K562 (cell line): ENCODE measurements at regions not wholly inside any gene's neighbourhood (a gene's known extent, or its start where the extent isn't known, plus 50 kb on each side); places are given as distances from the start of the nearest gene placed in this dataset.

Experiments
- ATAC-seq: fragments of 200-7000 bp; cut with Tn5 transposase; 3 replicates; pipeline ENCODE4 v1.9.1; 2020; ENCODE audit warnings: moderate library complexity
- BruUV-seq: library from RNA; stranded (reverse); fragments of 400-500 nt; replicated peaks from 2 replicates; lab custom pipeline; 2021; lab: Mats Ljungman, UMichigan
- CTCF ChIA-PET: fragments of 300-600 bp; formaldehyde crosslinking; extraction: SDS; loops from one replicate; lab custom pipeline; 2021; ENCODE audit warnings: low intra/inter-chr PET ratio; lab: Yijun Ruan, JAX
- POLR2A ChIA-PET: fragments of 300-600, 350-650 bp; sonication (Branson Sonifier 250); formaldehyde crosslinking; extraction: SDS; loops from one replicate; lab custom pipeline; 2021; ENCODE audit warnings: antibody characterized with exemption, inconsistent platforms; lab: Yijun Ruan, JAX
- DNase-seq, 4 experiments: peaks; one replicate each; pipeline versions ENCODE4 v3.0.0 to v3.0.0-alpha.2; 2011 to 2018; ENCODE audit warnings: low spot score in 3 of 4, mixed read lengths in 3 of 4; ENCODE audit errors: extremely low read depth in 1 of 4
- FAIRE-seq: peaks from 2 replicates; lab custom pipeline; 2011; peaks lifted over from hg19 to GRCh38; lab: Jason Lieb, UNC
- H2AFZ ChIP-seq: 2 replicates; pipeline ENCODE4 v1.6.0; 2011; ENCODE audit warnings: low read depth, low read length, control low read depth, inconsistent platforms
- H3K27ac ChIP-seq: fragments of 200-600 bp; 3 replicates; pipeline ENCODE4 v1.8.0; 2011; ENCODE audit warnings: low read depth, mild to moderate bottlenecking, control low read depth, inconsistent platforms, low read length, moderate library complexity, mixed read lengths; ENCODE audit errors: extremely low read depth
- H3K27me3 ChIP-seq, 2 experiments: fragments of 300-600 bp in 1 of 2; 2 replicates in 1 of 2; 3 replicates in 1 of 2; pipeline versions ENCODE4 v1.6.0 to v1.8.0; 2011; ENCODE audit warnings: inconsistent platforms in 2 of 2, low read length in 2 of 2, mild to moderate bottlenecking in 1 of 2, mixed read lengths in 1 of 2, moderate library complexity in 1 of 2; ENCODE audit not compliant: control insufficient read depth in 2 of 2, insufficient read depth in 2 of 2
- H3K36me3 ChIP-seq: fragments of 300-600 bp; 3 replicates; pipeline ENCODE4 v1.8.0; 2011; ENCODE audit warnings: mild to moderate bottlenecking, low read length, inconsistent platforms; ENCODE audit not compliant: control insufficient read depth, insufficient read depth
- H3K4me1 ChIP-seq, 2 experiments: fragments of 200-600 bp in 1 of 2; replicated peaks in 1 of 2; 2 replicates in 1 of 2; 3 replicates in 1 of 2; pipeline versions ENCODE4 v1.5.1 to v1.8.0; 2011; ENCODE audit warnings: inconsistent platforms in 2 of 2, low read length in 2 of 2, mild to moderate bottlenecking in 1 of 2, mixed read lengths in 1 of 2, moderate library complexity in 1 of 2; ENCODE audit not compliant: control insufficient read depth in 2 of 2, insufficient read depth in 2 of 2
- H3K4me2 ChIP-seq: 2 replicates; pipeline ENCODE4 v1.6.1; 2011; ENCODE audit warnings: low read length, control low read depth, inconsistent platforms, mixed read lengths; ENCODE audit not compliant: insufficient read depth
- H3K4me3 ChIP-seq: fragments of 200-600 bp; sonication (generic), shearing (Covaris generic); 2 replicates; pipeline ENCODE4 v1.5.1; 2016; ENCODE audit warnings: control low read depth, inconsistent platforms
- H3K79me2 ChIP-seq: fragments of 200-600 bp; 3 replicates; pipeline ENCODE4 v1.8.0; 2011; ENCODE audit warnings: low read length, inconsistent platforms; ENCODE audit not compliant: control insufficient read depth, insufficient read depth
- H3K9ac ChIP-seq, 2 experiments: 2 replicates each; pipeline versions ENCODE4 v1.6.0 to v1.6.1; 2011; ENCODE audit warnings: low read depth in 2 of 2, low read length in 2 of 2, control low read depth in 1 of 2, inconsistent platforms in 1 of 2, mild to moderate bottlenecking in 1 of 2, mixed read lengths in 1 of 2; ENCODE audit not compliant: insufficient read depth in 1 of 2
- H3K9me1 ChIP-seq: one replicate; pipeline ENCODE4 v1.6.0; 2011; ENCODE audit warnings: inconsistent platforms, mild to moderate bottlenecking, low read length, moderate library complexity; ENCODE audit not compliant: control insufficient read depth, insufficient read depth
- H3K9me3 ChIP-seq: replicated peaks from 2 replicates; pipeline ENCODE4 v1.5.1; 2011; ENCODE audit warnings: low read depth, low read length, inconsistent platforms; ENCODE audit not compliant: control insufficient read depth, insufficient read depth
- H4K20me1 ChIP-seq: replicated peaks from 2 replicates; pipeline ENCODE4 v1.6.1; 2011; ENCODE audit warnings: low read length, inconsistent platforms, mixed read lengths; ENCODE audit not compliant: control insufficient read depth, insufficient read depth
- E2F8 ChIP-seq: fragments of 450-650 bp; IDR thresholded peaks from 2 replicates; pipeline ENCODE4 v1.7.1; 2018; ENCODE audit warnings: mild to moderate bottlenecking, low read depth; ENCODE audit not compliant: partially characterized antibody
- ESRRB ChIP-seq: fragments of 250-450 bp; sonication (Bioruptor Pico); IDR thresholded peaks from 2 replicates; pipeline ENCODE4 v1.5.0; 2020; ENCODE audit warnings: mild to moderate bottlenecking, moderate library complexity, borderline replicate concordance
- HNRNPK ChIP-seq: fragments of 200-400 bp; formaldehyde crosslinking; IDR thresholded peaks from one replicate; pipeline ENCODE4 v1.6.1; 2018; ENCODE audit warnings: mild to moderate bottlenecking, low read depth, low read length; ENCODE audit not compliant: poor library complexity, severe bottlenecking
- KLF10 ChIP-seq: fragments of 250-450 bp; sonication (Bioruptor Pico); IDR thresholded peaks from 2 replicates; pipeline ENCODE4 v1.6.1; 2021; ENCODE audit warnings: matching md5 sums
- MXD1 ChIP-seq: fragments of 250-450 bp; sonication (Bioruptor Pico); IDR thresholded peaks from 2 replicates; pipeline ENCODE4 v1.8.0; 2021; ENCODE audit warnings: borderline replicate concordance, mild to moderate bottlenecking, moderate library complexity; ENCODE audit not compliant: poor library complexity, severe bottlenecking
- NR4A1 ChIP-seq, 2 experiments: fragments of 250-450 bp in 1 of 2; fragments of 450-650 bp in 1 of 2; sonication (Bioruptor Pico) in 1 of 2; IDR thresholded peaks; 2 replicates each; pipeline versions ENCODE4 v1.4.0 to v1.6.1; 2016 to 2020; ENCODE audit warnings: mild to moderate bottlenecking in 2 of 2, missing compliant biosample characterization in 1 of 2, missing genetic modification characterization in 1 of 2, moderate library complexity in 1 of 2
- SMAD3 ChIP-seq: fragments of 450-650 bp; formaldehyde crosslinking; conservative IDR thresholded peaks from 2 replicates; pipeline ENCODE4 v1.4.0; 2020; ENCODE audit warnings: mild to moderate bottlenecking
- TAL1 ChIP-seq: fragments of 450-650 bp; IDR thresholded peaks from 2 replicates; pipeline ENCODE4 v1.6.1; 2016; ENCODE audit warnings: mild to moderate bottlenecking
- WGBS: fragments of 100-300 bp; shearing (Covaris generic); methylation state at CpG from one replicate; pipeline ENCODE4 v1.1.6; 2016; ENCODE audit warnings: low coverage, mixed read lengths; ENCODE audit not compliant: insufficient coverage; ENCODE audit errors: missing lambda C conversion rate; 5-methylcytosine and 5-hydroxymethylcytosine counted together
- in situ Hi-C: fragments of 300-500 bp; cut with MboI; formaldehyde crosslinking; loops from 4 replicates; pipeline ENCODE4 v1.15.0; 2018; ENCODE audit warnings: inconsistent platforms, mixed read lengths
- intact Hi-C: fragments of 100-400 bp; cut with micrococcal nuclease; formaldehyde crosslinking; loops from 2 replicates; pipeline ENCODE4 v1.14.2; 2022
- TF ChIP-seq, protein P1 (sequence below): fragments of 450-650 bp; IDR thresholded peaks from 2 replicates; pipeline ENCODE4 v1.6.1; 2016; ENCODE audit warnings: missing biosample characterization, missing genetic modification characterization

DNA sequence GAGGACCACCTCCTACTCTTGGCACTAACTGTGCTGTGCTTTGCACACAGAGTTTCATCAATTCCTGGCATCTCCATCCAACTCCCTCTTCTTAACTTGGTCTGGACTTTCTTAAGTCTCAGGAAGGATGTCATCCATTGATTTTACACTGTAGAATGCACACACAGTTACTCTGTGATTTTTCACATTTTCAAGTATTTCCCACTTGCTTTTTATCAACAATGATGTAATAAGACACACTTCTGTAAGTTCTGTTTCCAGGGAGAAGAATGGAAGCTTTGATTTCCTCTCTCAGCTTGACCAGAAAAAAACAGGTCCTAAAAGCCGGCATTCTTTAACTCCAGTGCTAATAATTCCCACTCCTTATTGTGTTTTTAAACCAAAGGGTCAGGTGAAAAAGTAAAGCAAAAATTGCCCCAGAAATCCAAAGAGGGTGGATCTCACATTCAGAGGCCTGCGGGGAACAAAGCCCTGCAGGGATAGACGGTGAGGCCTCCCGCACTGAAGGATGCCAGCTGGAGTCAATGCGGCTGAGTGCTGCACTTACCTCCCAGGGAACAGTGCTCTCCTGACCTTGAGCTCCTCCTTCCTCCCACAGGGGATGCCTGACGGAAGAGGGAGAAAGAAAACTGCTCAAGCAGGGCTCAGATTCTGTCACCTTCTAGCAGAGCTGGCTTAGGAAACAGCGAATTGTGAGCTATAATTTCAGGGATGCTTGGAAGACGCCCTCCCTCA is 83.1 kb downstream of the PDCL3 start:
- POLR2A ChIA-PET, result interaction anchor here (0.8 kb wide), 1 partner anchor 8 kb away, joined by 4 read pairs; no protein-coding TSS in a partner anchor
- H3K4me3 ChIP-seq, result no peak overlapping the region

More for the DNA sequence above, 83.1 kb downstream of the PDCL3 start:
- H3K4me1 ChIP-seq, result no peaks in the 10 kb centered on the region
- no peak overlapping the region for H3K9ac ChIP-seq
- H3K9me3 ChIP-seq, result no peaks in the 10 kb centered on the region
- no TSS peak for BruUV-seq
- intact Hi-C loops (no loop called here), in situ Hi-C loops (no loop called here)
- H3K4me2 ChIP-seq, result no peak overlapping the region
- FAIRE-seq (no peak), DNase-seq (no peak)
- CTCF ChIA-PET, result no interaction called here
- no peaks in the 10 kb centered on the region for H4K20me1 ChIP-seq
- no peak overlapping the region for H3K27ac ChIP-seq
- no peak overlapping the region for H2AFZ ChIP-seq
- 2% methylated on average over 5 of the region's 8 CpGs for WGBS
- H3K79me2 ChIP-seq, result no peaks in the 10 kb centered on the region
- no peaks in the 10 kb centered on the region for H3K9me1 ChIP-seq
- peaks cover 0 to 19% of the 10 kb centered on the region in 2 experiments; a peak in 2 of 5 replicates for H3K27me3 ChIP-seq
- TF ChIP-seq E2F8 (no peak), TAL1 (no peak), MXD1 (no peak), ESRRB (CRISPR knock-in tag) (no peak), HNRNPK (no peak), KLF10 (CRISPR knock-in tag) (no peak), NR4A1 (CRISPR knock-in tag; IDR thresholded peaks at IDR 0.05) (no peak), NR4A1 (tag; IDR thresholded peaks at IDR 0.05) (no peak), SMAD3 (no peak)
- TF ChIP-seq, protein P1, sequence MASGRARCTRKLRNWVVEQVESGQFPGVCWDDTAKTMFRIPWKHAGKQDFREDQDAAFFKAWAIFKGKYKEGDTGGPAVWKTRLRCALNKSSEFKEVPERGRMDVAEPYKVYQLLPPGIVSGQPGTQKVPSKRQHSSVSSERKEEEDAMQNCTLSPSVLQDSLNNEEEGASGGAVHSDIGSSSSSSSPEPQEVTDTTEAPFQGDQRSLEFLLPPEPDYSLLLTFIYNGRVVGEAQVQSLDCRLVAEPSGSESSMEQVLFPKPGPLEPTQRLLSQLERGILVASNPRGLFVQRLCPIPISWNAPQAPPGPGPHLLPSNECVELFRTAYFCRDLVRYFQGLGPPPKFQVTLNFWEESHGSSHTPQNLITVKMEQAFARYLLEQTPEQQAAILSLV (tag), result no peak
- TF ChIP-seq, all 486 proteins: peak for 0
- no peak for ATAC-seq
- no peaks in the 10 kb centered on the region for H3K36me3 ChIP-seq
